ENCODE measurements at regions not wholly inside any gene's neighbourhood (a gene's known extent, or its start where the extent isn't known, plus 50 kb on each side); places are given as distances from the start of the nearest gene placed in this dataset.
A peak's percentile ranks its signal among the peaks of the same experiment; 100 is the strongest.

DNA sequence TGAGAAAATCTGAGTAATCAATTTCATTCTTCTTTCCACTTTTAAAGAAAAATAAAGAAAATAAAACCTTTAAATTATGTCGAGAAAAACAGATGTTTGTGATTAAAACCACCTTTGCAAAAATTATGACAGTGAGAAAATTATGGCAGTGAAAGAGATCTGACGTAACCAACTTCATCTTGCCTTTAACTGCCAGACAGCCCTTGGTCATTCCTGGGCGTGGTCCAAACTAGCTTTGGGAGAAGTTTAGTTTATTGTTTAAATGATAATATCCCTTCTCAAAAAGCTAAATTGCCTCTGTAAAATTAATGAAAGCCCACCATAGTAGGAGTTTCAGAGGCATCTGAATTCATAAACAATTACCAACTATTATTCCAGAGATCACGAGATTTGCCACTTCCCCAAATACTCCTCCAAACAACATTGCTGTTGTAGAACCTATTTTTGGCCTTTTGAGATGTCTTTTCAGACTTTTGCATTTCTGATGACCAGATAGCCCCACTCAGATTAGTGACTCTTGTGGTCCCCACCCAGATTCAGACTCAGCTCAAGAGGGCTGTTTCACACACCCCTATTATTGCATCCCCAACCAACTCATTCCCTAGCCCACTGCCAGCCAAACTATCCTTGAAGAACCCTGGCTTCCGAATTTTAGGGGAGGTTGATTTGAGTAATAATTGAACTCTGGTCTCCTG lies 664.4 kb upstream of the CBLB start:
- Histone ChIP-seq H3K4me1 (ENCODE audit: insufficient read depth, low read length, poor library complexity, severe bottlenecking) (peaks cover 9% of the 10 kb centered on the region), H3K9me2 (replicated peaks; ENCODE audit: low read depth, low read length) (no peaks in the 10 kb centered on the region), H3K27me3 (ENCODE audit: insufficient read depth, low read length, poor library complexity, severe bottlenecking) (no peaks in the 10 kb centered on the region), H3F3A (ENCODE audit: low read depth) (no peaks in the 10 kb centered on the region; the same call in 1 of the 2 replicates), H3K36me3 (ENCODE audit: insufficient read depth, low read length) (no peaks in the 10 kb centered on the region), H2AFZ (ENCODE audit: low read length) (peak overlapping the region; percentile 56; the same call in 1 of the 2 replicates), H4K20me1 (ENCODE audit: insufficient read depth, low read length, poor library complexity, severe bottlenecking) (no peaks in the 10 kb centered on the region), H3K4me2 (ENCODE audit: low read depth, low read length, poor library complexity, severe bottlenecking) (no peak overlapping the region), H3K9me3 (ENCODE audit: insufficient read depth, low read depth, low read length) (peaks cover 21% of the 10 kb centered on the region), H3K79me2 (ENCODE audit: insufficient read depth, low read length) (no peaks in the 10 kb centered on the region), H3K4me3 (ENCODE audit: low read length, poor library complexity, severe bottlenecking) (no peak overlapping the region), H3K9ac (ENCODE audit: low read depth, low read length, poor library complexity, severe bottlenecking) (no peak overlapping the region)
- no peak for TF ChIP-seq EZH2phosphoT487 (IDR thresholded peaks at IDR 0.05; ENCODE audit: borderline replicate concordance)
- TF ChIP-seq, protein P1, sequence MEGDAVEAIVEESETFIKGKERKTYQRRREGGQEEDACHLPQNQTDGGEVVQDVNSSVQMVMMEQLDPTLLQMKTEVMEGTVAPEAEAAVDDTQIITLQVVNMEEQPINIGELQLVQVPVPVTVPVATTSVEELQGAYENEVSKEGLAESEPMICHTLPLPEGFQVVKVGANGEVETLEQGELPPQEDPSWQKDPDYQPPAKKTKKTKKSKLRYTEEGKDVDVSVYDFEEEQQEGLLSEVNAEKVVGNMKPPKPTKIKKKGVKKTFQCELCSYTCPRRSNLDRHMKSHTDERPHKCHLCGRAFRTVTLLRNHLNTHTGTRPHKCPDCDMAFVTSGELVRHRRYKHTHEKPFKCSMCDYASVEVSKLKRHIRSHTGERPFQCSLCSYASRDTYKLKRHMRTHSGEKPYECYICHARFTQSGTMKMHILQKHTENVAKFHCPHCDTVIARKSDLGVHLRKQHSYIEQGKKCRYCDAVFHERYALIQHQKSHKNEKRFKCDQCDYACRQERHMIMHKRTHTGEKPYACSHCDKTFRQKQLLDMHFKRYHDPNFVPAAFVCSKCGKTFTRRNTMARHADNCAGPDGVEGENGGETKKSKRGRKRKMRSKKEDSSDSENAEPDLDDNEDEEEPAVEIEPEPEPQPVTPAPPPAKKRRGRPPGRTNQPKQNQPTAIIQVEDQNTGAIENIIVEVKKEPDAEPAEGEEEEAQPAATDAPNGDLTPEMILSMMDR (conservative IDR thresholded peaks at IDR 0.05; ENCODE audit: low read length): no peak

DNA sequence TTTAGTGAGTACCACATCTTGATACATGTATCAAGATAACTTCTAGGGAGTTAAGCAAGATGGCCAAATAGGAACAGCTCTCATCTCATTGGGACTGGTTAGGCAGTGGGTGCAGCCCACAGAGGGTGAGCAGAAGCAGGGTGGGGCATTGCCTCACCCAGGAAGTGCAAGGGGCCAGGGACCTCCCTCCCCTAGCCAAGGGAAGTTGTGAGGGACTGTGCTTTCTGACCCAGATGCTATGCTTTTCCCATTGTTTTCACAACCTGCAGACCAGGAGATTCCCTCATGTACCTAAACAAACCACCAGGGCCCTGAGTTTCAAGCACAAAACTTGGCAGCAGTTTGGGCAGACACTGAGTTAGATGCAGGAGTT lies 665.0 kb upstream of the CBLB start:
- no peaks in the 10 kb centered on the region for H4K20me1 ChIP-seq (ENCODE audit: insufficient read depth, low read length, poor library complexity, severe bottlenecking)
- H2AFZ ChIP-seq (ENCODE audit: low read length): peak overlapping the region; percentile 74
- peak overlapping the region; percentile 28 for H3K4me3 ChIP-seq (ENCODE audit: low read length, poor library complexity, severe bottlenecking)
- H3K9ac ChIP-seq (ENCODE audit: low read depth, low read length, poor library complexity, severe bottlenecking): no peak overlapping the region
- no peaks in the 10 kb centered on the region for H3K27me3 ChIP-seq (ENCODE audit: insufficient read depth, low read length, poor library complexity, severe bottlenecking)
- no peaks in the 10 kb centered on the region; the same call in 1 of the 2 replicates for H3F3A ChIP-seq (ENCODE audit: low read depth)
- peaks cover 9% of the 10 kb centered on the region for H3K4me1 ChIP-seq (ENCODE audit: insufficient read depth, low read length, poor library complexity, severe bottlenecking)
- no peaks in the 10 kb centered on the region for H3K79me2 ChIP-seq (ENCODE audit: insufficient read depth, low read length)
- H3K4me2 ChIP-seq (ENCODE audit: low read depth, low read length, poor library complexity, severe bottlenecking): peak overlapping the region; percentile 55
- no peak for TF ChIP-seq EZH2phosphoT487 (IDR thresholded peaks at IDR 0.05; ENCODE audit: borderline replicate concordance)
- TF ChIP-seq, protein P1 (conservative IDR thresholded peaks at IDR 0.05; ENCODE audit: low read length): no peak
- H3K36me3 ChIP-seq (ENCODE audit: insufficient read depth, low read length): no peaks in the 10 kb centered on the region
- no peaks in the 10 kb centered on the region for H3K9me2 ChIP-seq (replicated peaks; ENCODE audit: low read depth, low read length)
- H3K9me3 ChIP-seq (ENCODE audit: insufficient read depth, low read depth, low read length): peaks cover 21% of the 10 kb centered on the region

DNA sequence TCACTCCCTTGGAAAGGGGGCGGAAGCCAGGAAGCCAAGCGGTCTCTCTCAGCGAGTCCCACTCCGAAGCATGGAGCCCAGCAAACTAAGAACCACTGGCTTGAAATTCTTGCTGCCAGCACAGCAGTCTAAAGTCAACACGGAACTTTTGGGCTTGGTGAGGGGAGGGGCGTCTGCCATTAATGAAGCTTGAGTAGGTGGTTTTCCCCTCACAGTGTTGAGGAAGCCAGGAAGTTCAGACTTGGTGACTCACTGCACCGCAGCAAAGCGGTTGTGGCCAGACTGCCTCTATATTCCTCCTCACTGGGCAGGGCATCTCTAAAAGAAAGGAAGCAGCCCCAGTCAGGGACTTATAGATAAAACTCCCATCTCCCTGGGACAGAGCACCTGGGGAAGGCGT lies 665.4 kb upstream of the CBLB start:
- no peaks in the 10 kb centered on the region for H3K27me3 ChIP-seq (ENCODE audit: insufficient read depth, low read length, poor library complexity, severe bottlenecking)
- no peaks in the 10 kb centered on the region for H3K9me2 ChIP-seq (replicated peaks; ENCODE audit: low read depth, low read length)
- H3K4me3 ChIP-seq (ENCODE audit: low read length, poor library complexity, severe bottlenecking): peak overlapping the region; percentile 28
- no peak for TF ChIP-seq EZH2phosphoT487 (IDR thresholded peaks at IDR 0.05; ENCODE audit: borderline replicate concordance)
- TF ChIP-seq, protein P1 (conservative IDR thresholded peaks at IDR 0.05; ENCODE audit: low read length): no peak
- H3K4me2 ChIP-seq (ENCODE audit: low read depth, low read length, poor library complexity, severe bottlenecking): peak overlapping the region; percentile 55
- H3K9ac ChIP-seq (ENCODE audit: low read depth, low read length, poor library complexity, severe bottlenecking): no peak overlapping the region
- no peaks in the 10 kb centered on the region for H3K36me3 ChIP-seq (ENCODE audit: insufficient read depth, low read length)
- peaks cover 9% of the 10 kb centered on the region for H3K4me1 ChIP-seq (ENCODE audit: insufficient read depth, low read length, poor library complexity, severe bottlenecking)
- H3K79me2 ChIP-seq (ENCODE audit: insufficient read depth, low read length): no peaks in the 10 kb centered on the region
- H2AFZ ChIP-seq (ENCODE audit: low read length): peak overlapping the region; percentile 74
- no peaks in the 10 kb centered on the region for H4K20me1 ChIP-seq (ENCODE audit: insufficient read depth, low read length, poor library complexity, severe bottlenecking)
- no peaks in the 10 kb centered on the region; the same call in 1 of the 2 replicates for H3F3A ChIP-seq (ENCODE audit: low read depth)
- peaks cover 21% of the 10 kb centered on the region for H3K9me3 ChIP-seq (ENCODE audit: insufficient read depth, low read depth, low read length)
